ENCODE measurements at regions not wholly inside any gene's neighbourhood (a gene's known extent, or its start where the extent isn't known, plus 50 kb on each side); places are given as distances from the start of the nearest gene placed in this dataset.
"Not testable (repeated sequence)": the region's sequence is repeated elsewhere in the genome, so short reads cannot be mapped to it uniquely, and the experiment has no call there.

- no peak for DNase-seq (ENCODE audit: low spot score)
Observed at GRCh38 chr12:96085475-96085874, 50.1 kb upstream of the LTA4H start.

- DNase-seq (ENCODE audit: low spot score), result not testable (repeated sequence)
Observed at GRCh38 chr12:96086190-96086589, 50.8 kb upstream of the LTA4H start.

GRCh38 chr12:96091833-96092232, 56.4 kb upstream of the LTA4H start:
- DNase-seq (ENCODE audit: low spot score), result no peak

- no peak for DNase-seq (ENCODE audit: low spot score)
Observed at GRCh38 chr12:96093543-96094196, 58.3 kb upstream of the LTA4H start.

GRCh38 chr12:96094201-96094600, 58.8 kb upstream of the LTA4H start:
- no peak for DNase-seq (ENCODE audit: low spot score)

- no peak for DNase-seq (ENCODE audit: low spot score)
Observed at GRCh38 chr12:96098631-96099030, 63.2 kb upstream of the LTA4H start.

- no peak for DNase-seq (ENCODE audit: low spot score)
Observed at GRCh38 chr12:96099421-96099820, 64.0 kb upstream of the LTA4H start.

- no peak for DNase-seq (ENCODE audit: low spot score)
Observed at GRCh38 chr12:96099986-96100385, 64.6 kb upstream of the LTA4H start.

- DNase-seq (ENCODE audit: low spot score), result no peak
Observed at GRCh38 chr12:96101806-96102205, 66.4 kb upstream of the LTA4H start.

- DNase-seq (ENCODE audit: low spot score), result no peak
Observed at GRCh38 chr12:96103067-96103644, 67.8 kb upstream of the LTA4H start.

- no peak for DNase-seq (ENCODE audit: low spot score)
Observed at GRCh38 chr12:96104566-96104965, 69.2 kb upstream of the LTA4H start.

GRCh38 chr12:96106137-96106536, 70.8 kb upstream of the LTA4H start:
- DNase-seq (ENCODE audit: low spot score), result no peak

GRCh38 chr12:96107236-96107635, 71.8 kb upstream of the LTA4H start:
- no peak for DNase-seq (ENCODE audit: low spot score)

- peak; percentile 28 for DNase-seq (ENCODE audit: low spot score)
Observed at GRCh38 chr12:96108321-96108720, 72.9 kb upstream of the LTA4H start.

GRCh38 chr12:96108941-96109340, 73.6 kb upstream of the LTA4H start:
- not testable (repeated sequence) for DNase-seq (ENCODE audit: low spot score)

- no peak for DNase-seq (ENCODE audit: low spot score)
Observed at GRCh38 chr12:96112733-96113132, 77.3 kb upstream of the LTA4H start.

- no peak for DNase-seq (ENCODE audit: low spot score)
Observed at GRCh38 chr12:96117460-96117859, 76.7 kb upstream of the ELK3 start.

- peak; percentile 5 for DNase-seq (ENCODE audit: low spot score)
Observed at GRCh38 chr12:96120359-96121100, 73.6 kb upstream of the ELK3 start.

- DNase-seq (ENCODE audit: low spot score), result no peak
Observed at GRCh38 chr12:96121271-96121711, 72.9 kb upstream of the ELK3 start.

- not testable (repeated sequence) for DNase-seq (ENCODE audit: low spot score)
Observed at GRCh38 chr12:96128292-96128691, 65.9 kb upstream of the ELK3 start.

- no peak for DNase-seq (ENCODE audit: low spot score)
Observed at GRCh38 chr12:96130396-96131059, 63.6 kb upstream of the ELK3 start.

GRCh38 chr12:96131230-96131788, 62.9 kb upstream of the ELK3 start:
- no peak for DNase-seq (ENCODE audit: low spot score)
